HG03354 (cell line): ENCODE measurements at regions not wholly inside any gene's neighbourhood (a gene's known extent, or its start where the extent isn't known, plus 50 kb on each side); places are given as distances from the start of the nearest gene placed in this dataset.

Experiments used
- ATAC-seq: cut with Tn5 transposase; IDR thresholded peaks from one replicate; pipeline ENCODE4 v1.9.1; 2021; ENCODE audit warnings: mild to moderate bottlenecking; ENCODE audit not compliant: unreplicated experiment, poor library complexity, severe bottlenecking

DNA sequence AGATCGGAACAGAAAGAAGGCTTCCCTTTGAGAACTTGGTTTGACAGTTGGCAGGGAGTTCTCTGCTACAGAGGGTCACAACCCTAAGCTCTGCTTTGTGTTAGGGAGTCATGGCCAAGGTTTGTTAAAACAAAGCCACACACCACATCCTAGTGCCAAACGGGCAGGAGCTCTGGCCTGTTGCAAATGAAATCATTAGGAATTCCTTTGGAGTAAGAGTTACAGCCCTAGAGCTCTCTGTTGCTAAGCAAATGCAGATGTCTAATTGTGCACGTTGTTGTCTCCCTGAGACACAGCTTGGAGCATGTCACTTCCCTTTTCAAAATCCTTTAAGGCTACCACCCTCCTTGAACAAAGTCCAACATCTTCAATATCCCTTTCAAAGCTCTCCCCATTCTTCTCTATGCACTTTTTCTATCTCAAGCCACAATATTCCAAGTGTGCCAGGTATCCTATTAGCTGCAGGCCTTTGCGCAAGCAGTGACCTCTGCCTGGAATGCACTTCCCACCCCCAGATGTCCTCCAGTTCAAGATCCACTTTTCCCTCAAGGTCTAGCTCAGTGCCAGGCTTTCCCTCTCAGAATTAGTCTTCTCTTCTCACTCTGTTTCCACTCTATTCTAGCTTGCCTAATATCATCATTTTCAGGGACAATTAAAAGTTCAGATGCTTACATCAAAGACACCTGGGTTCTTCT lies 253.7 kb upstream of the POU2AF2 start:
- no peak for ATAC-seq

DNA sequence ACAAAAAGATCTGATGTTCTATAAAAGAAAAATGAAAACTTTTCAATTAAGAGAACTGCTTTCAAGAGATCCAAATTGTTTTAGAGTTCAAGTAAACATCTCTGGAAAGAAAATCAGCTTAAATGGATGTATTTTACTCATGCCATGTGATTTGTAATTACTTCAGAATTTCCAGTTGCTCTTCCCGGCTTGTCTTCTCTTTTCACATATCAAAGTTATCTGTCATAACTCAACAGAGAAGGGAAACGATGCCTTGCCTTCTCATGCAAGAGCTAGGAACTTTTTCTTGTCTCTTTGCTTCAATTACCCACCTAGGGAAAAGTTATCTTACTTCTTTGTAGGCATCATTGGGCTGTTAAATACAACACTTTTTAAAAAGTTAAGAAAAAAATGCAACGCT lies 255.2 kb upstream of the POU2AF2 start:
- no peak for ATAC-seq

DNA sequence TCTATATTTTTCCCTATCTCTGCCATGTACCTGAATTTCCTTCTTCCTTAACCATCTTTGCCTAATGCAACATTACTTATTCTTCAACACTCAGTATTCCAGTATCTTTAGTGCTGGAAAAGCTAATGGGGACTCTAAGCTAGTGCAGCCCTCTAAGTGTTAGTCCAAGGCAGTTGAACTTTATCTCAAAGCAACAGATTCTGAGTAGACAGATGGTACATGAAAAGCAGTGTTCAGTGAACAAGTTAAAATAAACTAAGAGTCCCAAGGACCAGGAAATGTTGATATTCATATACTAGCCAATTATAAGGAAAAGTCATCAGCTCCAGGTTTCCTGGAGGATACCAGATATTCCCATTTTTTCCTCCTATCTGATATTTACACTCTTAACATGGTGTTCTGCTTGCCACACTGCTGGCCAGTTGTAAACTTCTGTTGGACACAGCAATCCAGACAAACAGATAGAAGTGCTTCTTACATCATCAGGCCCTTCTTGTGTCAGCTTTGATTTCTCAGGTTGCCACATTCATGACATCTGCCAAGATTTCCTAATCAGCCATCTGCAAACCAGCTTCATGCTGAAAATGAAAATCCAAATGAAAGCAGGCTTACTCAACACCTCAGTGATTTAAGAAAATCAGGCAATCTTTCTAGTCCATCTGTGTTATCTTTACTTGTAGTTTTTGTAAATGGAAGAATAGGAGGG lies 255.9 kb upstream of the POU2AF2 start:
- ATAC-seq = no peak

DNA sequence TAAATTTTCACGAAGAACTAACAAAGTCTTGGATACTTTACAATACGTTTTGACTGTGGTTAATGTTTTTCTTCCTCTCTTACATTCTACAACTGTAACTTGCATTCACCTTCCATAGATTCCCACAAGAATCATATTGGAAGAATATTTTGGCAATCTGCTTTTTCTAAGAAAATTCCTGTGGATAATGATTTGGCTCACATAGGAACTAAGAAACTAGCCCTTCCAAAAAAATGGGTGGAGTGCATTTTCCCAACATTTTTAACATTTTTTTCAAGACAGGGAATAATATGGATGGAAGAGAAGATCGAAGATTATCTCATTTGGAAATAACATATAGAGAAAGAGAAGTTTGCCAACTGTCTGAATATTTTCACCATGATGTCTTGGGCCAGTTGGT lies 256.9 kb upstream of the POU2AF2 start:
- ATAC-seq = no peak

DNA sequence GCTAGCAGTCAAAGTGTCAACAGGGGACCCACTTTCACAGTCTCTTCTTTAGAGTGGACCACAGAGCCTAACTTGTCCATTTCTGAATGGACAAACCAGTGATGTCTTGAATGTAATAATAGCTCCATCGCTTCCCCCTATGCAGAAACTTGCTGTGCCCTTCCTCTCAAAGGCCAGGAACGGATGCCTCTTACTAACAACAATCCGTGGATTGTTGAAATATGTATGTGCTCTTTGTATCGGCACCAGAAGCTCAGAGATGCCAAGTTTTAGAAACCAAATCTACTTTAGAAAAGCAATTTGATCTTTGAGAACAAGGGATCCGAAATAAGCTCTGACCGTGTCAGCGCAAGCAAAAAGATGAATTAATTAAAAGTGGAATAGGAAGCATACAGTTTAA lies 259.5 kb upstream of the POU2AF2 start:
- no peak for ATAC-seq

DNA sequence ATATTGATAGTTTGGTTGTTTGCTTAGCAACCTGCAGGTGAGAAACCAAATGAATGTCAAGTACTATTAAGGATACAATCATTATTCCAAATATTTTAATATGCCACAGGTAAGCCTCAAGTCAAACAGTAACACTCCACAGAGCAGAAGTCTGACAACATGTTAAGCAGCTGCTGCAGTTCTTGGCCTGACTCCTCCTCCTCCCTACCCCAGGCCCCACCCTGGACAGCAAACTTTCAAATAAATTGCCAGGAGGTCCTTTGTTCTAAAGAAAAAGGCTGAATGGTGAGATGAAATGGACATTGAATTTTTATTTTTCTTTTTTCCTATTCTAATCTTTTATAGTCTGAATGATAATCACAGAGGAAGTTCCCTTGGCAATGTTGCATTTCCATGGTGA lies 260.0 kb upstream of the POU2AF2 start:
- ATAC-seq = no peak

DNA sequence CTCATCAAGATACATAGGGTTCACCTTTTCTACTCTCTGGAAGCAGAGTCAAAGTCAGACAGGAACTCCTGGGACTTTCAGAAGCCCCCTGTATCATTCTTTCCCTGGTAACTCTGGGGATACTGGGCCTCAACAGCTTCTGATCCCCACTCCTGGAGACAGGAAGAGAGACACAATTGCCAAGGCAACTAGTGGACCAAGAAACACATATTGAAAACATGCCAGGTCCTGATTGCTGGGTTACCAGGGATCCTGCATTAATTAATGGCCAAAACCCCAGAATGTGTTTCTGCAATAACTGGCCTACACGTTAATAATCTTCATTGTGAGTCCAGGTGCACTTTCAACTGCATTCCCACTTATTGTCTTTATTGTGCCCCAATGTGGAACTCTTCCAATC lies 260.8 kb upstream of the POU2AF2 start:
- ATAC-seq = no peak

DNA sequence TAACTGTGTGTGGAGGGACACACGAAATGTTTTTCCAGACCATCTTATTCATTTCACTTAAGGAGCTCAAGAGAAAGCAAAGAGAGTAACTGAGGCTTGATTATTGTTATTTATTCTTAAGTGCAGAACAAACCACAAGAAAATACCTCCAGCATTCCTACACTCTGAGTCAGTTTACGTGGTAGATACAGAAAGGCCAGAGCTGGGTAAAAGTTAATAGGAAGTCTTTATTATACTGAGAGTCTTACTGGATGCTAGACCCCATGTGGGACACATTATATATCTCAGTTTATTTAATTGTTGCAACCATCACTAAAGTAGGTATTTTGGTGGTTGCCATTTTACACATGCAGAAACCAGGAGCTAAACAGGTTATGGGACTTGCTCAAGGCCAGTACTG lies 261.4 kb upstream of the POU2AF2 start:
- no peak for ATAC-seq

DNA sequence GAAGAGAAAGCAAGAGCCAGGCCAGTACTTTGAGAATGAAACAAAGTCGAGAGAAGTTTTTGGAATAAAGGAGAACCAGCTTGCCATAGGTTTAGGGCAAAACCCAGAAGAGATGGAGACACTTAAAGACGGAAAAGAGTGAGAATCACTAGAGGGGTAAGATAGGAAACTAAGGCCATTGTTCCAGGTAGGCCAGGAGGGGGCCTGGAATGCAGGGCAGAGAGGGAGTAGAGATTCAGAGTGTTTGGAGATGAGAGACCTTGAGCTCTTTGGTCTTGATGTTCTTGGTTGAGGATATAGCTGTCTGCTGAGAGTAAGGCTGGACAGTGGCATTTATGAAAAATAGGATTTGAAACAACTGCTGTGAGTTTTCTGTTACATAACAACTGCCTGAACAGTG lies 263.3 kb upstream of the POU2AF2 start:
- ATAC-seq = no peak

DNA sequence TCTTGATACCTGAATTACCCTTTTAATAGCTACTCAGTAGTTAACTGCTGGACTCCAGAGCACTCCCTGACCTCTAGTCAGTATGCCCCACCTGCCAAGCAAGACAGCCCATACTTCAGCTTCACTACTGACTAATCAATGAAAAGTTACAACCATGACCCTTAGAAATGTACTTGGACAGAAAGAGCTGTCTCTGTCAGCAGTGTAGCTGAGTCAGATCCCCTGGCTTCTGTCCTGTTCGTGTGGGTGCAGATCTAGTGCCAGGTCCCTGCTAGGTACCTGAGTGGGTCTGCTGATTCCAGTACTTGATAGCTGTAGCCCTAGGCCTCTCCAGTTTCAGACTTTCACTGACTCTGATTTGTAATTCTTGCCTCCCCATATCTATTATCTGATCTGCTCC lies 265.8 kb upstream of the POU2AF2 start:
- no peak for ATAC-seq

DNA sequence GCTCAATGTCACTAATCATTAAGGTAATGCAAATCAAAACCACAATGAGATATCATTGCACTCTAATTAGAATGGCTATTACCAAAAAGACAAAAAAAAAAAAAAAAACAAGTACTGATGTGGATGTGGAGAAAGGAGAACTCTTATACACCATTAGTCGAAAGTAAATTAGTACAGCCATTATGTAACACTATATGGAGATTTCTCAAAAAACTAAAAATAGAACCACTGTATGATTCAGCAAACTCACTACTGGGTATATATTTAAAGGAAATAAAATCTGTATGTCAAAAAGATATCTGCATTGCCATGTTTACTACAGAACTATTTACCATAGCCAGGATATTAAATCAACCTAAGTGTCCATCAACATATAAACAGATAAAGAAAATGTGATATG lies 265.4 kb upstream of the ARHGAP20 start:
- ATAC-seq = no peak

DNA sequence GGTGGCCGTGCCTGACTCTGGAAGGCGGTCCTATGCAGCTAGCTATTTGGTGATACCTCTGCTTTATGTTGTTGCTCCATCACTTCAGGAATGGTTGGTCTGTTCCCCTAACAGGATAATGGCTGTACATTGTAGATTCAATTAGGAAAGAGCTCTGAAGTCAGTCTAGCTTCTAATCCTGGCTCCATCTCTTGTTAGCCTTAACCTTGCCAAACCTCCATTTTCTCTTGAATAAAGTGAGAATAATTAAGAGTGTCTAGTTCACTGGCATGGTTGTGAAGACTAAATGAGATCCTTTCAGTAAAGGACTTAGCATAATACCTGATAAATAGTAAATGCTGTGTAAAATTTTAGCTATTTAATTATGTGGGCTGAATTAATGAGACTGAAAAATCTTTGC lies 262.5 kb upstream of the ARHGAP20 start:
- ATAC-seq = no peak

DNA sequence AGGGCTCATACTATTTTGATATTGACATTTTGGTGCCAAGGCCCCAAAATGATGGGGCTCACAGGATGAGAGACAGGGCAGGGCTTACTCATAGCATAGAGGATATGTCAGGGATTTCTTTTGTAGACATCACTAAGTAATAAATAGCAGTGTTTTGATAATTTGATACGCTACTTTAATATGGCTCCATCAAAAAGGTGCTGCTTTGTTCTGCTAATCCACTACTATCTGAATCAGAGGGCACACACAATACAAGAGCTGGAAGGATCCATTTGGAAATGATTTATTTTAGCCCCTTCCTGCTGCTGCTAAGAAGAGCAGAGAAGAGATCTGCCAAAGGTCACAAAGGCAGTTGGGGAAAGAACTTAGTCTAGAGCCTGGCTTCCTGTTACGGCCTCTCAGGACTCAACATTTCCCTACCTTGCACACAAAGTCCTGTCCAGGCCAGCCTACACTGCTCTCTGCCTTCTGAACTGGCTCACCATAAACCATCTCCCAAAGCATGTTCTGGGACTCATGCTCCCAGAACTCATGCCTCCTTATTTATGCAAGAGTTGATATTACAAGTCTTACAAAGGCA lies 261.3 kb upstream of the ARHGAP20 start:
- ATAC-seq = no peak

DNA sequence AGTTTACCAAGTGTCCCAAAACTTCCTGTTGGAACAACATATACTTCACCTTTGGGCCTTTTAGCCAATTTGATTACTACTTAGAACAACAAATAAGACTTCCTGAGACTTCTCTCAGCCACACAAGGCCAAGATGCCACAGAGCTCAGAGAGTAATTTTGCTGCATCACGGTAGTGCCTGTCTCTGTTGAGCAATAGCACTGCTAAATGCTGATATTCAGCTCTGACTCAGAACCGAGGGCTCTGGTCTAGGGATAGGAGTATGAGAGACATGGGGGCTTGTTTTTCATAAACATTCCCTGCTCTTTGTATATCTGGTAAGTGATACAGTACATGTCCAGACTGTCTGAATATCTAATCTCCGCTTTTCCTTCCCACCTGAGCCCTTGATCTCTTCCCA lies 260.4 kb upstream of the ARHGAP20 start:
- no peak for ATAC-seq

DNA sequence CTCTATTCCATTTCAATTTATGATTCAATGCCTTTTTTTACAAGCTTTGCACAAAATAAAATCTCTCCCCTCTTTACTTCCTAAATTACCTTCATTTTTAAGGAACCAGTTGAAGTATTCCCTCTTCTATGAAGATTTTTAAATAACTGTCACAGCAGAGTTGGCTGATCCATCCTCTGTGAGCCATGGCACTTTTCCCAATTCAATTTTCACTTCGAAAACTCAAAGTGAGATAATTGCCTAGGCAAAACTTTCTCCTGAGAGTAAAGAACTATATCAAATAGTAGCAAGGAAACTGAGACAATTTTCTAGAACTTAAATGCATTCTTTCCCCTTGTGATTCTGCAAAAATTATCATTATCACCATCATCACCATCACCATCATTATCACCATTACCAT lies 259.9 kb upstream of the ARHGAP20 start:
- no peak for ATAC-seq

DNA sequence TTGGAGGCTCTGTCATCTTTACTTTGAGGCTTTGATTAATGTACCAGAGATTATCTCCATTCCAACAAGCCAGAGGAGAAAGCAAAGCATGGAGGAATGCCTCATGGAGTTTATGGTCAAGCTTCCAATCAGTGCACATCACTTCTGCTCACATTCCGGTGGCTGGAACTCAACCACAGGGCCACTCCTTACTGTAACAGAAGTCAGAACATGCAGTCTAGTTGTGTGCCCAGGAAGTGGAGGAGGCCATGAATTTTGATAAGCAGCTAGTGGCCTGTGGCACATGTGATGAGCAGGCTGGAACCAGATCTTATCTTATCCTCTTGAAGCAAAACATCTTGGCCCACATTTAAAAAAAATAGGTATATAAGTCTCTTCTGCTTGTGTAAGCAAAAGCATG lies 258.9 kb upstream of the ARHGAP20 start:
- ATAC-seq = no peak

DNA sequence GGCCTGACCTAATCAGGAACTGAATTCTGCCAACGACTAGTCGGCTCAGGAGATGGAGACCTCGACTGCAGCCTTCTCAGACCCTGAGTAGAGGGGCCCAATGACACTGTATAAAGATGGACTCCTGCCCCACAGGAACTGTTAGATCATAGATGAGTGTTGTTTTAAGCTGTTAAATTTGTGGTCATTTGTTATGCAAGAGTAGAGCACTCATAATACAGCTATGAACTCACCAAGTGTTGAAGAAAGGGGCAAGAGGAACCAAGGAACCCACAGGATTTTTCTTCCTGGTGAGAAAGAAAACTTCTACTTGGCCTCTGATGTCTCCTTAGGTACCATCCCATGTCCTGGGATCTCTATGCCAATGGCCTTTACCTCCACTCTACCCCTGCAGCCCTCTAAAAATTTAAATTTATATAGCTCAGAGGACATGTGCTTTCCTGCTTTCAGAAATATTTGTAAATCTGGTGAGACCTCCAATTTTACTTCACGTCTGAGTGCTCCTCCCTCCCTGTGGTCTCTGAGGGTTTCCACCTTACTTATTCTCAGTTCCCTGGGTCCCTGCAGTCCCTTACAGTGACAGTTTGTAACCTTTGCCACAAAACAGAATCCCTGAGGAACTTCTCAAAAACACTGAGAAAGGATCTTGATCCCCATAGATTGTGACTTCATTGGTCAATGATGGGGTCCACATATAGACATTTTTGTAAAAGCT lies 256.3 kb upstream of the ARHGAP20 start:
- peak; percentile 58 for ATAC-seq

DNA sequence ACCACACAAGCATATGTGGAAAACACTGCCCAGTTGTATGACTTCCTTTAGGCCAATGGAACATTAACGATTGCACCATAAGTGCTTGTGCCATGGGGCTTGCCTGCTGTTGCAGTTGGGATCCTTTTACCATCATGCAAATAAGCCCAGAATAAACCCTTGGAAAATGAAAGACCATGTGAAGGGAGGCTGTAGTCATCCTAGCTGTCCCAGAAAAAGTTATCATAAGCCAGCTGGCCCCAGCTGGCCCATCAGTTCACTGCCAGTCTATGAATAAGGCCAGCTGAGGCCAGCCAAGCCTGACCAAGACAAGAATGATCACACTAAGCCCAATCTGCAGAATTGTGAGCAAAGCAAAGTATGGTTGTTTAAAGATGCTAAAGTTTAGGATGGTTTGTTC lies 253.9 kb upstream of the ARHGAP20 start:
- ATAC-seq = no peak

DNA sequence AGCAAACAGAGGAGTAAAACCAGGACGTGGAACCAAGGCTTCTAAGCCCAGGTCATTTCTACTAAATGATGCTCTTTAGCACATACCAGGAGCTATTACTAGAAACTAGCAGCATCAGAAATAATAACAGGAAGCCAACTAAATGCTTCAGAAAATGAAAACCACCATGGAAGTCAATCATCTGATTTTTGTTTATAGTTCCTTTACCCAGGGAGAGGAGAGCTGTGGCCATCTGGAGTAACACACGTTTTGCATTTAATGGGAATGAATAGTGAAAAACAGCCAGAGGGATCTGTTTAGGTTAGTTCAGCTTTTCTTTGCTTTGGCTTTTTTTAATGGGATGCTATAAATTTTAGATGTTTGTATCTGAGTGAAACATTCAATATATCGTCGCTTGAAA lies 250.7 kb upstream of the ARHGAP20 start:
- ATAC-seq = no peak

DNA sequence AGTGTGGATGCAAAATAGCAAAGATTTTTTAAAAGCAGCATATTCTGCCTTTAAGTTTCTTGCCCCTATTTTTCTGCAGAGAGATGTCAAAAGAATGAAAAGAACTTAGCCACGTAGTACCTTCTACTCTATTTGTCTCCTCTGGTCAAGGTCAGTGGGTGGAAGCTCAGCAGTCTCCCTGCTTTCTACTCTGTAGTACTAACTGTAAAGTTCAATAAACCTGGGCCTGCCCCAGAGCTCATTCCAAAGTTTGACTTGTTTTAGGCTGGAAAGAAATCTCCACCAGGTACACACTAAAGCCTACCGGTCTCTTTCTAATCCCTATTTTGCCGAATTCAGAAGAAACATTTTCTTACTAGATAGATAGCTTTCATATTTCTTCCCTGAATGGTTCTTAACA lies 247.9 kb upstream of the ARHGAP20 start:
- ATAC-seq = no peak

DNA sequence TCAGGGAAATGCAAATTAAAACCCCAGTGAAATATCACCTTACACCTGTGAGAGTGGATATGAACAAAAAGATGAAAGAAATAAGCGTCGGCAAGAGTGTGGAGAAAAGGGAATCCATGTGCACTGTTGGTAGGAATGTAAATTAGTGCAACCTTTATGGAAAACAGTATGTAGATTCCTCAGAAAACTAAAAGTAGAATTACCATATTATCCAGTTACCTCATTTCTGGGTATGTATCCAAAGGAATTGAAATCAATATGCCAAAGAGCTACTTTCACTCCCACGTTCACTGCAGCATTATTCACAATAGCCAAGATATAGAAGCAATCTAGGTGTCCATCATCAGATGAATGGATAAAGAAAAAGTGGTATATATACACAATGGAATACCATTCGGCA lies 246.0 kb upstream of the ARHGAP20 start:
- no peak for ATAC-seq
